ENCODE measurements at regions not wholly inside any gene's neighbourhood (a gene's known extent, or its start where the extent isn't known, plus 50 kb on each side); places are given as distances from the start of the nearest gene placed in this dataset.

GRCh38 chr2:76556018-76556417 is 845.3 kb upstream of the GCFC2 start:
- H3K36me3 ChIP-seq (replicated peaks in 1 of 2; ENCODE audit: insufficient read depth in 1 of 2, low read depth in 2 of 2), result no peaks in the 10 kb centered on the region
- ATAC-seq (no peak), DNase-seq (no peak)
- no peak overlapping the region for H3K27ac ChIP-seq
- no peaks in the 10 kb centered on the region for H3K4me1 ChIP-seq
- TF ChIP-seq POLR2A (IDR thresholded peaks at IDR 0.05) (no peak), CTCF (IDR thresholded peaks at IDR 0.05) (no peak)
- no peak overlapping the region for H3K4me3 ChIP-seq
- 29 to 40% methylated on average over 2 of the region's 2 CpGs for WGBS, 2 donors
- no peaks in the 10 kb centered on the region for H3K27me3 ChIP-seq
- intact Hi-C loops (cut with DNase I), result no loop called here
- H3K9me3 ChIP-seq, result no peaks in the 10 kb centered on the region

- H3K4me1 ChIP-seq, result no peaks in the 10 kb centered on the region
- no peaks in the 10 kb centered on the region for H3K9me3 ChIP-seq
- WGBS, 2 donors, result 15 to 20% methylated on average over 1 of the region's 1 CpG
- no peaks in the 10 kb centered on the region for H3K27me3 ChIP-seq
- no peak overlapping the region for H3K4me3 ChIP-seq
- no peak for DNase-seq
- intact Hi-C loops (cut with DNase I), result no loop called here
- H3K27ac ChIP-seq, result no peak overlapping the region
- no peak for TF ChIP-seq CTCF (IDR thresholded peaks at IDR 0.05)
- ATAC-seq, result no peak
- H3K36me3 ChIP-seq (replicated peaks in 1 of 2; ENCODE audit: insufficient read depth in 1 of 2, low read depth in 2 of 2), result no peaks in the 10 kb centered on the region
Observed at GRCh38 chr2:76546207-76546606, 835.5 kb upstream of the GCFC2 start.

GRCh38 chr2:76544901-76545300 is 834.2 kb upstream of the GCFC2 start:
- DNase-seq (no peak), ATAC-seq (no peak)
- TF ChIP-seq CTCF (IDR thresholded peaks at IDR 0.05), result no peak
- TF ChIP-seq POLR2A (IDR thresholded peaks at IDR 0.05), result no peak
- no peaks in the 10 kb centered on the region for H3K36me3 ChIP-seq (replicated peaks in 1 of 2; ENCODE audit: insufficient read depth in 1 of 2, low read depth in 2 of 2)
- H3K27me3 ChIP-seq, result no peaks in the 10 kb centered on the region
- intact Hi-C loops (cut with DNase I), result no loop called here
- H3K4me3 ChIP-seq, result no peak overlapping the region
- H3K4me1 ChIP-seq, result no peaks in the 10 kb centered on the region
- H3K27ac ChIP-seq, result no peak overlapping the region
- 36 to 37% methylated on average over 3 of the region's 3 CpGs for WGBS, 2 donors
- H3K9me3 ChIP-seq, result no peaks in the 10 kb centered on the region

GRCh38 chr2:76517574-76517909 is 806.8 kb upstream of the GCFC2 start:
- H3K27ac ChIP-seq, result no peak overlapping the region
- H3K36me3 ChIP-seq (replicated peaks in 1 of 2; ENCODE audit: insufficient read depth in 1 of 2, low read depth in 2 of 2), result no peaks in the 10 kb centered on the region
- intact Hi-C loops (cut with DNase I), result no loop called here
- no peak for ATAC-seq
- H3K27me3 ChIP-seq, result no peaks in the 10 kb centered on the region
- no peak for DNase-seq
- no peaks in the 10 kb centered on the region for H3K9me3 ChIP-seq
- no peak overlapping the region for H3K4me3 ChIP-seq
- TF ChIP-seq POLR2A (IDR thresholded peaks at IDR 0.05), result no peak
- no peak for TF ChIP-seq CTCF (IDR thresholded peaks at IDR 0.05)
- 47 to 48% methylated on average over 2 to 3 of the region's 3 CpGs for WGBS, 2 donors
- H3K4me1 ChIP-seq, result no peaks in the 10 kb centered on the region

GRCh38 chr2:76516861-76517573 is 806.3 kb upstream of the GCFC2 start:
- Histone ChIP-seq H3K27ac (no peak overlapping the region), H3K9me3 (no peaks in the 10 kb centered on the region), H3K36me3 (replicated peaks in 1 of 2; ENCODE audit: insufficient read depth in 1 of 2, low read depth in 2 of 2) (no peaks in the 10 kb centered on the region), H3K4me1 (no peaks in the 10 kb centered on the region), H3K4me3 (no peak overlapping the region), H3K27me3 (no peaks in the 10 kb centered on the region)
- DNase-seq (no peak), ATAC-seq (no peak)
- intact Hi-C loops (cut with DNase I), result no loop called here
- TF ChIP-seq POLR2A (IDR thresholded peaks at IDR 0.05) (no peak), CTCF (IDR thresholded peaks at IDR 0.05) (no peak)
- whole genome bisulfite sequencing, 2 donors, result 90 to 96% methylated on average over 1 of the region's 1 CpG
